ENCODE measurements at regions not wholly inside any gene's neighbourhood (a gene's known extent, or its start where the extent isn't known, plus 50 kb on each side); places are given as distances from the start of the nearest gene placed in this dataset.

DNA sequence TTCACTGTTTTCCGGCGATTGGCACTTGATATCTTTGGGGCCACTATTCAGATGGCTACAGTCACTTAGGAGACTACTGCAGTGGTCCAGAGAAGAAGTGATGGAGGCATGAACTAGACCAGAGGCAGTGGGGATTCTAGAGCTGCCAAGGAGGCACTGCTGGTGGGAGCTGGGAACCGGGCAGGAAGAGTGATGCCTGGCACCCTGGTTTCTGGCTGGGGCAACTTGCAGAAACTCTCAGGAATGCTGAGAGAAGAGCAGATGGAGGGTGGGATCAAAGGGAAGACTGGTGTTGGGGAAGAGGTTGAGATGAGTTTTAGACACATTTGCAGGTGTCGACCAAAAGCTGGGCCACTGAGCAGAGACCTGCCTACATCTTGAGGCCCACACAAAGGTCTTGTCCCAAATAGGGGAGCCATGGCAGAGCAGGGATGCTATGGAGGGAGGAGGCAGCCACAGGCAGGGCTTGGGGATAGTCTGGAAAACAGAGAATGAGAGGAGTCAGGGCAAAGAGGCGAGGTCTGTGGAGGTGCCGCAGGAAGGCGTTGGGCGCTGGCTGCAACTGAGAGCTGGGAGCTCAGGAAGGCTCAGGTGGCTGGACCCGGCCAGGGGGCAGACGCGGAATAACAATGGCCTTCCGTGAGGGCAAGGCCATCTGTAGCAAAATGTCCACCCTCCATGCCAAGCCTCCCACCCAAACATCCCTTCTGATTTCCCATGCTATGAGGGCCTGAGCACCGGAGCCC is 118.9 kb downstream of the TOMM20 start:
- no peak for DNase-seq

- no peak for DNase-seq
These were observed 119.6 kb downstream of the TOMM20 start for GRCh38 chr1:235009074-235009473.

- no peak for DNase-seq
These were observed 120.4 kb downstream of the TOMM20 start for GRCh38 chr1:235008239-235008638.

DNA sequence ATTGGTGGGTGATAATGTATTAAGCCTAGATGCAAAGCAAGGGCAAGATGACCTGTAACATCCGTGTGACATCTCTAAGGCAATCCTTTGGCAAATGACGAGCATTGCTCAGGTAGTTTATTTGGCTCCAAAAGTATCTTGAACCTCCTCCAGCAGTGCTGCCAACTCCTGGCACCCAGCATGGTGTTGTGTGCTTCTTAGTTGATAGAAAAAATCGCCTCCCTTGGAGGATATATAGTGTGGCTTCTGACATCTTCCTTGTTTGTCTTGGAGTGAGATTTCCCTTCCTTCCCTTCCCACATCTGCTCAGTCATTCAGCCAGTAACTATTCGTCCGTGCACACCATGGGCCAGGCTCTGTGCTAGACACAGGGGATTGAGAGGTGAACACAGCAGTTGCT is 121.8 kb downstream of the TOMM20 start:
- no peak for DNase-seq

GRCh38 chr1:235006132-235006721 is 122.4 kb downstream of the TOMM20 start:
- DNase-seq, result no peak

DNA sequence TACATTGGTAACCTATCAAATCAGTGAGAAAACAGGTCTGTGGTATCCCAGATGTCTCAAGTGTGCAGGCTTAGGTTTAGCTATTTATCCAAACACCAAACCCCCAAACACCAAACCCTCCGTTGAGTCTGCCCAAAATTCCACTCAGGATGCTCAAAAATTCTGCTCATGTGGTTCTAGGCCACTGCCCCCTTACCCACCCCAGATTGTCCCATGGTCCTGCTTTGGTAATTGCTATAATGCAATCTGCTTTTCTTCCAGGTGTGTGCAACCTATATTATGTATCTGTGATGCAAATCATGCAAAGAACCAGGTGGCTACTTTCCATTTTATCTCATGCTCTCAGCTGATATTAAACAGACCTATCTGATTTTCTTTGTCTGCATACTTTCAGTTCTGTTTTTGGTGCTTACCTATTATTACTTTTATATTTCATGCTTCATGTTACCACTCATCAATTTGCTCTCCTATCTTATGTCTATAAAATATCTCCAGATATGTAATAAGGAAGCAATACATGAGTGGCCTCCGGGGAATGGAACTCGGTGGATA is 123.7 kb downstream of the TOMM20 start:
- no peak for DNase-seq

- DNase-seq, result no peak
These were observed 124.4 kb downstream of the TOMM20 start for GRCh38 chr1:235004276-235004675.

DNA sequence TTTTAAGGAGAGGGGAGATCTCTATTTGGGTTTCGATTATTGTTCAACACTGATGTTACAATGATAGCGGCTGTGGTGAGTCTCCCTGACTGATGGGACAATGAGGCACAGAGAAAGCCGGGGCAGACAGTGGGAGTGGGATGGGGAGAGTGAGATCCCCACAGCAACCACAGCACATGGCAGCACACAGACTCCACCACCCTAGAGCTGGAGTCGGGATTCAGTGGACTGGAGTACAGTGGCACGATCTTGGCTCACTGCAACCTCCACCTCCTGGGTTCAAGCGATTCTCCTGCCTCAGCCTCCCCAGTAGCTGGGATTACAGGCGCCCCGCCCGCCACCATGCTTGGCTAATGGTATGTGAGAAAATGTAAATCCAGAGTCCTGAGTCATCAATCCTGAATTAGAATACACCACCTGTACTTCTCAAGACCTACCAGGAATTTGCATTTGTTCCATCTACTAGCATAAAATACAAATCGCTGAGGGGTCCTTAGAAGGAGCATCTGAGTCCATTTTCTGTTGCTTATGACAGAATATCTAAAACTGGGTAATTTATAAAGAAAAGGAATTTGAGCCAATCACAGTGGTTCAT is 125.8 kb downstream of the TOMM20 start:
- no peak for DNase-seq

- DNase-seq, result no peak
These were observed 129.1 kb downstream of the TOMM20 start for GRCh38 chr1:234999513-234999940.

DNA sequence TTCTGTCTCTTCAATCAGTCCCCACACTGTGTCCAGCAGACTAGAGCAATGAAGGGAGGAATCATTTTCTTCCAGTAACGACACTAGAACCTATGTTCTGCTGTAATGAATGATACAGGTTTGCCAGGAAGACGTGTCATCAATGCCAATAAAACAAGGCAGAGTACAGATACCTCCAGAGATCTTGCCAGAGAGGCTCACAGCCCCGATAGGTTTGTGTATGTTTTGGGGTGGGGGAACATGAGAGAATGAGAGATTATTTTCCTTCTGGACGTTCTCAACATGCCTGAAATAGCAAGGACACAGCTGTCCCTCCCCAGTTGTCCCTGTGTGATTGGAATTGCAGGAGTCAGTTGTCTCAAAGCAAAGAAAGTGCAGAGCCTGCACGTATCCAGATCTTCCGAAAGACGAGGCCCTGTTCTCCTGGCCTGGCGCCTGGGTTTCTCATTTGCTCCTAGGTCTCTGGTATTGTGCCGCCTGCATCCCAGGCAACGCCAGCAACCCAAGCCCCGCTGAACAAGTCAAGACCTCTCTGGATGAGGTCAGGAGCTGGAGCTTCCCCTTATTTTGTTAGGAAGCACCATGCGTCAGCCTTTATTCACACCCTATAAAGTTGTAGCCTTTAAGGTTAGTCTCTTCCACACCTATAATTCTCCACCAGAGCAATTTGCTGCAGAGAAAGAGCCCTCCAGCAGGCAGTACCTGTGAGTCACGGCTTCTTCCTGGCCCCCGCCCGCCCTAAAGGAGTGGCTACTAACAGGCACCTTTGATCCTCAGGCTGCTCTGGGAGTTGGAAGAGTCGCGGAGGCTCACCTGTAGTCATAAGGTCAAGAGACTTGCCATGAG is 130.5 kb downstream of the TOMM20 start:
- no peak for DNase-seq

GRCh38 chr1:234997201-234997895 is 131.3 kb downstream of the TOMM20 start:
- DNase-seq, result no peak

DNA sequence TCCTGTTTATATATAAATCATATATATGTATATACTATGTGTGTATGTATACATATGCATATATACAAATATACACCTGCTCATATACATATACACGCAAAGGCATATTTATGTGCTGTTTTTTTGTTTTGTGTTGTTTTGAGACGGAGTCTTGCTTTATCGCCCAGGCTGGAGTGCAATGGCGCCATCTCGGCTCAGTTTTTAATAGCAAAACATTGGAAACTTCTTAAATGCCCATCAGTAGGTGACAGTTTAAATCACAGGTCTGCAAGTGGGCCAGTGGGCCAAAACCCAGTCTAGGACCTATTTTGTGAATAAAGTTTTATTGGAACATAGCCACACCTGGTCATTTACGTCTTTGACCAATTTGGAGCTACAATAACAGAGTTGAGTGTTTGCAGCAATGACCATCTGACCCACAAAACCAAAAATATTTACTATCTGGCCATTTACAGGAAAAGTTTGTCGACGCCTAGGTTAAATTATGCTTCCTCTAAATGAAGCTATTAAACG is 132.3 kb downstream of the TOMM20 start:
- DNase-seq, result no peak

DNA sequence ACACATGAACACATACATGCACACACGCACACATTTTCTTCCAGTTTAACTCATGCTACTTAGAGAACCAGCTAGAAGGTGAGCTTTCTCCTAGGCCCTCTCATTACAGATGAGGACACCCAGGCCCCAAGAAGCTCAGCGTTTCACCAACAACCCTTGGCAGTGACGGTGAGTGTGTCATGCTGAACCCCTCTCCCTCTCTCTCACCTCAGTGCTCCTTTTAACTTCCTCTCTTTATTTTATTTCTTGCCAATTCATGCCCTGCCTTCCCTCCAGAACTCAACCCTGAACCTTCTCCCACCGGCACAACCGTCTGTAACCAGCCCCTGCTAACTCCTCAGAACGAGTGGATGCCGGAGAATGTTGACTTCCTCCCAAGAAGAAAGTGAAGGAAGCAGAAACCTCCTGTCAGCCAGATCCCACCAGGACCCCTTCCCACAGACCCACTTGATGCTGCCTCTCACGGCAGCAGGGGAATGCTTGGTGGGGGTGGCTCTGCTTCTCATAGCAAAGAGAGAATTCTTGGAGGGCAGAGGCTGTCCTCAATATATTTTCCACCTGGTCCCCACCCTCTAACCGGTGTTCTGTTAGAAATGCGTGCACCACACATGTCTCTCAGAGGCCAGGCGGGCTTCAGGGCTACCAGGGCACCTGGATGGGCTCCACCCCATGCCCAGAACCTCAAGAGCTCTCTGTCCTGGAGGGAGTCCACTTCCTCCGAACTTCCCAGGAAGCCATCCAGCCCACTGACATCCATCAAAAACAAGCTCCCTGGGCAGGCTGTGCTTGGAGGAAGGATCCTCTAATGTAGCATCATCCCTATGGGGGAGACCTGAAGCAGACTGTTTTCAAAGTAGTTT is 134.0 kb downstream of the TOMM20 start:
- DNase-seq, result no peak

DNA sequence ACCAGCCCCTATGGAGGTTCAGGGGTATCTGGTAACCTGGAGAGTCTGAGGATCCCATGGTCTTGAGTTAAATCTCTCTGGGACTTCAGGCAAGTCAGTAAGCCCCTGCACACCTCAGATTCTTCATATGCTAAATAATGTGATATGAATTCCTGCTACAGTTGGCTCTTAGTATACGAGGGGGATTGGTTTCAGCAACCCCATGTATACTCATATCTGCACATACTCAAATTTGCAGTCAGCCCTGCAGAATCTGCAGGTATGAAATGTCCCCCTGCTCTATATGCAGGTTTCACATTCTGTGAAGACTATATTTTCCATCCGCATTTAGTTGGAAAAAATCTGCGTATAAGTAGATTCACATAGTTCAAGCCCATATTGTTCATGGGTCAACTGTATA is 136.6 kb downstream of the TOMM20 start:
- DNase-seq, result no peak

- DNase-seq, result no peak
These were observed 137.5 kb downstream of the TOMM20 start for GRCh38 chr1:234990874-234991801.

DNA sequence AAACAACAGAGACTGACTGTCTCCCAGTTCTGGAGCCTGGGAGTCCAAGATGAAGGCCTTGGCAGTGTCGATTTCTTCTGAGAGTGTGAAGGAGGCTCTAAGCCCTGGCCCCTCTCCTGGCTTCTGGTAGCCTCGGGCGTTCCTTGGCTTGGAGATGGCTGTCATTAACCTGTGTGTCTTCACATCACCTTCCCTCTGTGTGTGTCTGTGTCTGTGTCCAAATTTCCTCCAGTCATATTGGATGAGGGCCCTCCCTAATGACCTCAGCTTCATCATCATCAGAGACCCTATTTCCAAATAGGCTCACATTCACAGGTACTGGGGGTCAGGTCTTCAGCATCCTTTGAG is 138.3 kb downstream of the TOMM20 start:
- DNase-seq, result no peak

- DNase-seq, result no peak
These were observed 138.9 kb downstream of the TOMM20 start for GRCh38 chr1:234989479-234990327.

- no peak for DNase-seq
These were observed 139.6 kb downstream of the TOMM20 start for GRCh38 chr1:234989019-234989418.

DNA sequence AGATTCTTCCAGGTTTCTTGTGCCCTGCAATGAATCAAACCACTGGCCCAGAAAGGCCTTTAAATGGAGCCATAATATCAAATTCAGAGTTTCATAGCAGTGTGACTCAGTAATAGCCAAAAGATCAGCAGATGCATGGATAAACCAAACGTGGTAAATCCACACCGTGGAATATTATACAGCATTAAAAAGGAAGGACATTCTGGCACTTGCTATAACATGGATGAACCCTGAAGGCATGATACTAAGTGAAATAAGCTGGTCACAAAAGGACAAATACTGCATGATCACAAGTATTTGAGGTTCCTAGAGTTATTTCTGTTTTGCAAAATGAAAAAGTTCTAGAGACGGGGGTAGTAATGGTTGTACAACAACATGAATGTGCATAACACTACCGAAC is 140.1 kb downstream of the TOMM20 start:
- DNase-seq, result no peak

All from effector CD8-positive, alpha-beta T cell (primary cell).